HEK293T (cell line): ENCODE measurements at regions not wholly inside any gene's neighbourhood (a gene's known extent, or its start where the extent isn't known, plus 50 kb on each side); places are given as distances from the start of the nearest gene placed in this dataset.

ENCODE experiments used
- ARNT ChIP-seq: fragments of 450-650 bp; IDR thresholded peaks from 2 replicates; pipeline ENCODE4 v1.6.1; 2017; ENCODE audit warnings: mild to moderate bottlenecking
- BHLHE40 ChIP-seq: fragments of 450-650 bp; IDR thresholded peaks from 2 replicates; pipeline ENCODE4 v1.6.1; 2016; ENCODE audit warnings: mild to moderate bottlenecking, moderate library complexity, borderline replicate concordance
- FOXK2 ChIP-seq: fragments of 450-650 bp; IDR thresholded peaks from 2 replicates; pipeline ENCODE4 v1.6.1; 2016; ENCODE audit warnings: mild to moderate bottlenecking
- L3MBTL2 ChIP-seq: fragments of 450-650 bp; conservative IDR thresholded peaks from 2 replicates; pipeline ENCODE4 v1.6.1; 2016; ENCODE audit warnings: mild to moderate bottlenecking
- SP1 ChIP-seq: fragments of 450-650 bp; IDR thresholded peaks from 2 replicates; pipeline ENCODE4 v1.6.1; 2017

DNA sequence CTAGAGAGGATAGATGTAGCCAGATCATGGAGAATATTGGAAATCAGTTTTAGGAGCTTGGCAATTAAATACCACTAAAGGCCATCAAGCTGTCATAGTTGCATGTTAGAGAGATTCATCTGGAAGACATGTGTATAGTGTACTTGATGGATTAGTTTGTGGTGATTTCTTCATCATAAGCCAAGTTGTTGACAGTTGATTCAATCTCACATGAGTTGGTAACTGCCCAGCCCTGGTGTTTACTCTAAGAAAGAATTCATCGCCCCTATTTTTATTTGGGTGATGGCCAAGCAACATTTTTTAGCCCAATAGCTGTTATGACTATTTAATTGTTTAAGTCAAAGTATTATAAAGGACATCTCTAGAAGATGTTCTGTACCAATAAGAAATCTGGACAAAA is 737.6 kb downstream of the PLA2G4A start:
- no peak for TF ChIP-seq FOXK2
- TF ChIP-seq L3MBTL2: no peak
- no peak for TF ChIP-seq ARNT
- no peak for TF ChIP-seq BHLHE40
- TF ChIP-seq SP1: no peak
